Thoracic aorta (tissue), 2 donors: ENCODE measurements at regions not wholly inside any gene's neighbourhood (a gene's known extent, or its start where the extent isn't known, plus 50 kb on each side); places are given as distances from the start of the nearest gene placed in this dataset.

Experiments used
- ATAC-seq: fragments of 150-250 bp; one replicate; pipeline ENCODE4 v1.8.0; 2017; ENCODE audit warnings: low read depth; ENCODE audit not compliant: insufficient number of reproducible peaks, low FRiP score
- DNase-seq: peaks from one replicate; pipeline ENCODE4 v3.0.0-alpha.2; 2020; ENCODE audit warnings: low spot score
- H3K27ac ChIP-seq, 2 donors: fragments of 200-600 bp; sonication (generic); 1 replicate in 1 of 2; 2 replicates in 1 of 2; pipeline ENCODE4 v1.5.1; 2016; ENCODE audit warnings: mild to moderate bottlenecking in 2 of 2, moderate library complexity in 2 of 2
- H3K27me3 ChIP-seq: fragments of 200-600 bp; sonication (generic); replicated peaks from 2 replicates; pipeline ENCODE4 v1.6.0; 2016; ENCODE audit warnings: mild to moderate bottlenecking; ENCODE audit not compliant: insufficient read depth
- H3K36me3 ChIP-seq: fragments of 200-600 bp; sonication (generic); one replicate; pipeline ENCODE4 v1.5.1; 2016
- H3K4me1 ChIP-seq, 2 donors: fragments of 200-600 bp; sonication (generic); 1 replicate in 1 of 2; 2 replicates in 1 of 2; pipeline versions ENCODE4 v1.5.1 to v1.6.0; 2016; ENCODE audit warnings: low read depth in 2 of 2, mild to moderate bottlenecking in 1 of 2; ENCODE audit not compliant: control insufficient read depth in 1 of 2
- H3K4me3 ChIP-seq: fragments of 200-600 bp; sonication (generic); 2 replicates; pipeline ENCODE4 v1.5.1; 2016; ENCODE audit warnings: mild to moderate bottlenecking
- H3K9me3 ChIP-seq: fragments of 200-600 bp; sonication (generic); 2 replicates; pipeline ENCODE4 v1.5.1; 2016
- CTCF ChIP-seq: fragments of 200-600 bp; sonication (generic); IDR thresholded peaks from one replicate; pipeline ENCODE4 v1.5.1; 2019; ENCODE audit warnings: antibody characterized with exemption

GRCh38 chr2:12124790-12125189, 378.4 kb downstream of the LPIN1 start:
- TF ChIP-seq CTCF, result no peak
- H3K4me3 ChIP-seq, result no peak overlapping the region
- ATAC-seq (no peak), DNase-seq (no peak)
- H3K27ac ChIP-seq, result no peak overlapping the region
- no peaks in the 10 kb centered on the region for H3K27me3 ChIP-seq
- no peaks in the 10 kb centered on the region for H3K9me3 ChIP-seq
- peaks cover 3 to 5% of the 10 kb centered on the region in 2 donors for H3K4me1 ChIP-seq
- H3K36me3 ChIP-seq, result no peaks in the 10 kb centered on the region

- no peak overlapping the region for H3K27ac ChIP-seq
- ATAC-seq, result no peak
- no peaks in the 10 kb centered on the region for H3K27me3 ChIP-seq
- no peaks in the 10 kb centered on the region for H3K36me3 ChIP-seq
- H3K4me1 ChIP-seq, result no peaks in the 10 kb centered on the region
- no peak for TF ChIP-seq CTCF
- no peak for DNase-seq
- no peaks in the 10 kb centered on the region for H3K9me3 ChIP-seq
- no peak overlapping the region for H3K4me3 ChIP-seq
Measured at GRCh38 chr2:12126318-12126717, 379.9 kb downstream of the LPIN1 start.

GRCh38 chr2:12127638-12128037, 381.2 kb downstream of the LPIN1 start:
- ATAC-seq, result no peak

GRCh38 chr2:12131975-12132374, 385.5 kb downstream of the LPIN1 start:
- Histone ChIP-seq H3K4me3 (no peak overlapping the region), H3K9me3 (no peaks in the 10 kb centered on the region), H3K27me3 (no peaks in the 10 kb centered on the region), H3K27ac (no peak overlapping the region), H3K36me3 (no peaks in the 10 kb centered on the region), H3K4me1 (no peaks in the 10 kb centered on the region)
- DNase-seq, result no peak
- no peak for TF ChIP-seq CTCF
- ATAC-seq, result no peak

More at GRCh38 chr2:12127638-12128037, 381.2 kb downstream of the LPIN1 start:
- no peak overlapping the region for H3K27ac ChIP-seq
- H3K4me3 ChIP-seq, result no peak overlapping the region
- TF ChIP-seq CTCF, result no peak
- H3K27me3 ChIP-seq, result no peaks in the 10 kb centered on the region
- H3K9me3 ChIP-seq, result no peaks in the 10 kb centered on the region
- no peak for DNase-seq
- H3K36me3 ChIP-seq, result no peaks in the 10 kb centered on the region
- no peaks in the 10 kb centered on the region for H3K4me1 ChIP-seq

GRCh38 chr2:12141618-12142258, 395.3 kb downstream of the LPIN1 start:
- DNase-seq, result no peak
- H3K27me3 ChIP-seq, result no peaks in the 10 kb centered on the region
- no peak for TF ChIP-seq CTCF

More at GRCh38 chr2:12141618-12142258, 395.3 kb downstream of the LPIN1 start:
- Histone ChIP-seq H3K36me3 (no peaks in the 10 kb centered on the region), H3K9me3 (no peaks in the 10 kb centered on the region), H3K4me1 (no peaks in the 10 kb centered on the region), H3K27ac (no peak overlapping the region), H3K4me3 (no peak overlapping the region)
- ATAC-seq, result no peak
